ENCODE measurements at regions not wholly inside any gene's neighbourhood (a gene's known extent, or its start where the extent isn't known, plus 50 kb on each side); places are given as distances from the start of the nearest gene placed in this dataset.

DNA sequence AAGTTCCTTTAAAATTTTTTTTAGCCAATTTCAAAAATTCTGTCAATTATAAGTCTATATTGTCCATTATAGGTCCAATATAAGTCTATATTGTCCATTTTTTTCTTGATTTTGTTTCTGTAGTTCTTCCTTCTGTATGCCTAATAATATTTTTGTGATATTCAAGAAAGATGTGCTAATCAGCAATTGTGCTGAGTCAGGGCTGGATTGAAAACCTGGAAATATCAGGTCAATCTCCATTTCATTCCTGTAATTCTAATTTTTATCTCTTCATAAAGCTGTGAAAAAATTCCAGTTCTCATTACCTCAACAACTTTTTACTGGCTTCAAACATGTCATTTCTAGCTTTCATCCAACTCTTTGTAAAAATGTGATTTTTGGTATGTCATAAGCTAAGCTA lies 353.7 kb downstream of the SLITRK6 start:
- Mint-ChIP-seq H3K27ac (no peak overlapping the region), H3K4me1 (ENCODE audit: low read depth) (no peaks in the 10 kb centered on the region)
- ATAC-seq (replicated peaks in 1 of 2) = no peak

DNA sequence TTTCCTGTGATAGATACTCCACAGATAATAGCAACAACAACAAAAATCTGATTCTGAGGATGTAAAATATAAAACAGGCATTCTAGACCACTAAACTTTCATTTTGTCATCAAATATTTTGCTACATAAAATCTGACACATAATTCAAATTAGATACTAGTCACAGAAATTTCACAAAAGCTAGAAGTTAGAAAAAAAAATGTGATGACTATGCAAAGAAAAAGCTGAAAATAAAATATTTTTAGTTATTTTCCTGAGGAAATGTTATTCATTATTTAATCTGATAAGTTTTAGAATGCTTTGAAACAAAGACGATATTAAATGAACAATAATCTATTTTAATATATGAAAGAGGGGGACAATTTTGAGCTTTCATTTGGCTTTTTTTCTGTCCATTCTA lies 357.2 kb downstream of the SLITRK6 start:
- H3K4me3 Mint-ChIP-seq = no peak overlapping the region
- H3K4me1 Mint-ChIP-seq (ENCODE audit: low read depth) = no peaks in the 10 kb centered on the region
- no peaks in the 10 kb centered on the region for H3K9me3 Mint-ChIP-seq
- H3K27ac Mint-ChIP-seq = no peak overlapping the region
- no peak for ATAC-seq (replicated peaks in 1 of 2)
- H3K36me3 Mint-ChIP-seq (ENCODE audit: insufficient read depth in 2 of 2) = no peaks in the 10 kb centered on the region
- H3K27me3 Mint-ChIP-seq (ENCODE audit: low read depth) = no peaks in the 10 kb centered on the region
- no peak for DNase-seq

More for the DNA sequence above, 353.7 kb downstream of the SLITRK6 start:
- Mint-ChIP-seq H3K9me3 (peaks cover 0 to 1% of the 10 kb centered on the region in 2 donors), H3K36me3 (ENCODE audit: insufficient read depth in 2 of 2) (no peaks in the 10 kb centered on the region), H3K27me3 (ENCODE audit: low read depth) (no peaks in the 10 kb centered on the region), H3K4me3 (no peak overlapping the region)
- DNase-seq = no peak

DNA sequence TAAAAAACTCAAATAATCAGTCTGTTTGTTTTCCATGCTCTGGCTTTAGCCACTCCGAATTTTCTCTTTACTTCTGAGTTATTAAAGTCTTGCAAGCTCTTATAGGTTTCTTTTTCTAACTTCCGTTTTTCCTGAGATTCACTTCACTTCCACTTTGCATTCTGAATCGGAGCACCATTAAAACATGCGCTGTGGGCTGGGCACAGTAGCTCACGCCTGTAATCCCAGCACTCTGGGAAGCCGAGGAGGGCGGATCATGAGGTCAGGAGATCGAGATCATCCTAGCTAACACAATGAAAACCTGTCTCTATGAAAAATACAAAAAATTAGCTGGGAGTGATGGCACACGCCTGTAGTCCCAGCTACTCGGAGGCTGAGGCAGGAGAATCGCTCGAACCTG lies 357.9 kb downstream of the SLITRK6 start:
- Mint-ChIP-seq H3K27me3 (ENCODE audit: low read depth) (no peaks in the 10 kb centered on the region), H3K27ac (no peak overlapping the region)

DNA sequence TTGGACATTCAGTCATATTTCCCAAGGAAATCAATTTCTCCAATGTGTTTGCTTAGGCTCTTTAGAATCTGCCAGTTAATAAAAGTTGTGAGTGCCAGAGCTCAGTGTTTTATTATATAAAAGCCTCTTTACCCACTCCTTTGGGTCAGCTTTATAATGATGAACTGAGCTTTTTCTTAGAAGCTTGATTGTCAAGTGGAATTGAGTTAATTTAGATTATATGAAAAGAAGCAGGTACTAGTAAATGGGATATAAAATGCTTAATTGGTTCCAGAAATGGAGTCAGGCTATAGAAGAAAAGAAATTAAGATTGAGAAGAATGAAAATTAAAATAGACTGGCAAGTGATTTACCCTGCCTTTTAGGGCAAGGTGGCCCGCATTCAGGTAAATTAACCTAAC lies 363.2 kb downstream of the SLITRK6 start:
- Mint-ChIP-seq H3K27ac (no peak overlapping the region), H3K4me1 (ENCODE audit: low read depth) (no peaks in the 10 kb centered on the region), H3K4me3 (no peak overlapping the region), H3K27me3 (ENCODE audit: low read depth) (no peaks in the 10 kb centered on the region), H3K9me3 (no peaks in the 10 kb centered on the region), H3K36me3 (ENCODE audit: insufficient read depth in 2 of 2) (no peaks in the 10 kb centered on the region)
- no peak for DNase-seq
- ATAC-seq (replicated peaks in 1 of 2) = no peak

More for the DNA sequence above, 357.9 kb downstream of the SLITRK6 start:
- ATAC-seq (replicated peaks in 1 of 2) = no peak
- H3K4me3 Mint-ChIP-seq = no peak overlapping the region
- no peak for DNase-seq
- H3K4me1 Mint-ChIP-seq (ENCODE audit: low read depth) = no peaks in the 10 kb centered on the region
- no peaks in the 10 kb centered on the region for H3K9me3 Mint-ChIP-seq
- H3K36me3 Mint-ChIP-seq (ENCODE audit: insufficient read depth in 2 of 2) = no peaks in the 10 kb centered on the region

DNA sequence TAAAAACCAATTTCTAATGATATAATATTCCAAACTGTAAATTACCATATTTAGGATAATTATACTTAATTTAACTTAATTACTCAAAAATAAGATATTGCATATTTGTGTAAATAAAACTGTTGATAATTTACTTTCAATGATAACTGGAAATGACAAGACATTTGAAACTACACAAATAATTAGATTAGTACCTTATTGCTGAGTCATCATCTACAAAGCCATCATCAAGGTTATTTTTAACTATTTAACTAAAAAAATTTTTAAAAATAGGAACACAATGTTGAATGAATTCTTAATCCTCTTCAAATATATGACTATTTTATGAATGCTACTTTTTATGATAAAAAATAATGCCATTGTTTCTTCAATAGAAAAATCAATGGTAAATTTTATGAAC lies 364.3 kb downstream of the SLITRK6 start:
- H3K36me3 Mint-ChIP-seq (ENCODE audit: insufficient read depth in 2 of 2) = no peaks in the 10 kb centered on the region
- H3K27ac Mint-ChIP-seq = no peak overlapping the region
- no peaks in the 10 kb centered on the region for H3K4me1 Mint-ChIP-seq (ENCODE audit: low read depth)
- no peaks in the 10 kb centered on the region for H3K27me3 Mint-ChIP-seq (ENCODE audit: low read depth)
- no peaks in the 10 kb centered on the region for H3K9me3 Mint-ChIP-seq
- DNase-seq (no peak), ATAC-seq (replicated peaks in 1 of 2) (no peak)
- H3K4me3 Mint-ChIP-seq = no peak overlapping the region

DNA sequence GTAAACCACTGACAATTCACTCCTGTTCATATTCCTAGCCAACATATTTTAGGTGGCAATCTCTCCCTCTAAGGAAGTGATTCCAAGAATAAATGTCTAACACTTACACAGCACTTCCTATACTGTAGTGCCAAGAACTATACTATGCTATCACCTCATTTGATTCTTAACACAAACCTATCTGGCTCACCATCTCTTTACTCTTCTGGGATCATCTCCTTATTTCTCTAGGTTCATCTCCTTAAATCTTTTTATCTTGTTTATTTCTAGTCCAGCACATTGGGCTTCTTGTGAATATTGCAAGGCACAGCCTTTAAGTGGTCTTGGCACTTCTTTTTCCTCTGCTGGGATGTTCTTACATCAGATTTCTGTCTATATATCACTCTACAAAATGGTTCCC lies 366.3 kb downstream of the SLITRK6 start:
- no peaks in the 10 kb centered on the region for H3K36me3 Mint-ChIP-seq (ENCODE audit: insufficient read depth in 2 of 2)
- no peak overlapping the region for H3K27ac Mint-ChIP-seq
- no peaks in the 10 kb centered on the region for H3K27me3 Mint-ChIP-seq (ENCODE audit: low read depth)
- H3K9me3 Mint-ChIP-seq = no peaks in the 10 kb centered on the region
- ATAC-seq (replicated peaks in 1 of 2) (no peak), DNase-seq (no peak)
- no peaks in the 10 kb centered on the region for H3K4me1 Mint-ChIP-seq (ENCODE audit: low read depth)
- no peak overlapping the region for H3K4me3 Mint-ChIP-seq

DNA sequence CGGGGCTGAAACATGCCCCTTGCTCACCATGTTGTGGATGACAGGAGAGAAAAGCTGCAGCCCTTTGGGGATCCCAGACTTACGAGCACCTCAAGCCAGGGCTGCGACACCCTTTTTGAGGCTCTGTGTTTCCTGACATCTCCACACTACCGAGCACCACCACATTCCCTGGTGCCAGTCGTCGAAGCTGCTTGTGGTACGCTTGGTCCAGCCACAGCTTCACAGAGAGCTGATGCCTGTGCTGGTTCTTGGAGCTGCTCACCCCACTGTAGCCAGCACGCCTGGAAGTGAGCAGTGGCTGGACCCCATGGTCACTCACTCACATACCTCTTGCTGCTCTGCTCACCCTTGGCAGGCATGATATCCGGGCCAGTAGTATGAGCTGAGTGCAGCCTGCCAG lies 367.5 kb downstream of the SLITRK6 start:
- no peaks in the 10 kb centered on the region for H3K9me3 Mint-ChIP-seq
- H3K27ac Mint-ChIP-seq = no peak overlapping the region
- ATAC-seq (replicated peaks in 1 of 2) (no peak), DNase-seq (no peak)
- H3K4me1 Mint-ChIP-seq (ENCODE audit: low read depth) = no peaks in the 10 kb centered on the region
- no peaks in the 10 kb centered on the region for H3K27me3 Mint-ChIP-seq (ENCODE audit: low read depth)
- no peaks in the 10 kb centered on the region for H3K36me3 Mint-ChIP-seq (ENCODE audit: insufficient read depth in 2 of 2)
- no peak overlapping the region for H3K4me3 Mint-ChIP-seq

DNA sequence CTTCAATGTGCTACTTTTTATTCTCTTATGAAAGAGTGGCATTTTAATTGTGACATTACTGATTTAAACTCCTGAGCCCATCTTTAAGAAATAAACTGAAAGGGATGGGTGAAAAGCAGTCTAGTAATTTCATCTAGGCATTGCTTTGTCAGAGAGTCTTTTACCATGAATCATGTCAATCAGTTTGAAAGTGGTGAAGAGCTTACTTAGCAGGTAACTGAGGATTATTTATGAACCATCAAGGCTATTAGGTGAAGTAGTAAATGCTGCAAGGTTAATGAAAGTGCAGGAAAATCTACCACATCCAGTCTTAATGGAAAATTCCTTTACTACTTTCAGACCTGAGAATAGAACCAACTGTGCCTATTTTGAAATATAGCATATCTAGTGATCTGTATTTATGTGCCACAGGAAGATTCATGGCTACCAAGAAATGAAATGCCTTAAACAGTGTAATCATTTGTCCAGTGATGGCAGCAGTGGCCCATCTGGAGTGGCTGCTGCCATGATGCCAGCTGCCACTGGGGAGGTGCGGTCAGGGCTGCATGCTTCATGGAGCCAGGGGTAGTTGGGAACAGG lies 368.9 kb downstream of the SLITRK6 start:
- no peaks in the 10 kb centered on the region for H3K27me3 Mint-ChIP-seq (ENCODE audit: low read depth)
- ATAC-seq (replicated peaks in 1 of 2) (no peak), DNase-seq (no peak)
- no peak overlapping the region for H3K4me3 Mint-ChIP-seq
- no peaks in the 10 kb centered on the region for H3K9me3 Mint-ChIP-seq
- H3K36me3 Mint-ChIP-seq (ENCODE audit: insufficient read depth in 2 of 2) = no peaks in the 10 kb centered on the region
- H3K4me1 Mint-ChIP-seq (ENCODE audit: low read depth) = no peaks in the 10 kb centered on the region
- no peak overlapping the region for H3K27ac Mint-ChIP-seq

DNA sequence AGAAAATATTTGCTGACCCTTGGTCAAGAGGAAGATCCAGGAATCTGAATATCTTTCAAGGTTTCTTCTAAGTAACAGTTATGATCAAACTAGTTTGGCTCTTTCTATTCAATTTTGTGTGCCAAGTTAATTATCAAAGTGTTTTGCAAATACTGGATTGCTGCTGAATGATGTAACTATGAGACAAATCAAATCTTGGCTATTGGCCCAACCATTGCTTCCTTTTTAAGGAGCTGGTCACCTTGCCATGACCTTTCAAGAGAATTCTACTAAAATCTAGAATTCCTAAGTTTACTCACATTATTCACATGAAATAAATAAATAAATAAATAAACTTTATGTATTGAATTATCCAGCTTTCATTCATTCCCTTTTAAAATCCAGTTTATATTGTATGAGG lies 371.8 kb downstream of the SLITRK6 start:
- Mint-ChIP-seq H3K27me3 (ENCODE audit: low read depth) (no peaks in the 10 kb centered on the region), H3K27ac (no peak overlapping the region), H3K4me3 (no peak overlapping the region), H3K36me3 (ENCODE audit: insufficient read depth in 2 of 2) (no peaks in the 10 kb centered on the region), H3K9me3 (peaks cover 0 to 3% of the 10 kb centered on the region in 2 donors), H3K4me1 (ENCODE audit: low read depth) (no peaks in the 10 kb centered on the region)
- ATAC-seq (replicated peaks in 1 of 2) (no peak), DNase-seq (no peak)

DNA sequence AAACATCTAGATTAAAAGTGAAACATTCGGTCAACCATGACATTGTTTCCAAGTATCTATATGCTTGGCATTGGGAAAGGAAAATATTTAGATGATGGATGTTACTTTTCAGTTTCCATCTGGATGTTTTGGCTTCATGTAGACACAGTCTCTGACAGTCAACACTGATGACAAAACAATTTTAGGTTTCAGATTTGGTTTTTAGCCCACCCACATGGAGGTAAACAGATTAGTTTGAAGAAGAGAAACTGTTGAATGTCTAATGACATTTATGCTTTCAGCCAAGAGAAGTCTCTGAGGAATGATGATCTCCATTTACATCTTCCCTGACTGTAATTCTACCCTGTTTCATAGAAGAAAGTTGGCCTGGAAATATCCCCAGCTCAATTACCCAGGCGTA lies 379.1 kb downstream of the SLITRK6 start:
- no peak for DNase-seq
- no peak for ATAC-seq (replicated peaks in 1 of 2)
- H3K27me3 Mint-ChIP-seq (ENCODE audit: low read depth) = no peaks in the 10 kb centered on the region
- no peaks in the 10 kb centered on the region for H3K4me1 Mint-ChIP-seq (ENCODE audit: low read depth)
- H3K36me3 Mint-ChIP-seq (ENCODE audit: insufficient read depth in 2 of 2) = no peaks in the 10 kb centered on the region
- no peak overlapping the region for H3K27ac Mint-ChIP-seq
- no peak overlapping the region for H3K4me3 Mint-ChIP-seq
- peaks cover 0 to 3% of the 10 kb centered on the region in 2 donors for H3K9me3 Mint-ChIP-seq

DNA sequence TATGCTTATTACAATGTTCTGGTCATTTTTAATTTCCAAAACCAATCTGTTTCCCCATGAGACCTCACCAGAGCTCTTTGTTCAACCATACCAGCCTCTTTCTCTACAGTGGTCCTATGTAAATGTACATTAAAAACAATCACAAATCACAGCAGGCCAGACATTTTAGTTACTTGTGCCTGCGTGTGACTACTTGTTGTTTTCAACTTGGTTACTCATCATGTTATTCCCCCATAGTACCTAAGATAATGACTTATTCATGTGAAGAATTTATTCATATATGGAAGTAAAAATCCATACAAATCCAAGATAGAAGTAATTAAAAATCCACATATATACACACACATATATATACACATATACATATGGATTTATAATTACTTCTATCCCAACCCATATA lies 379.6 kb downstream of the SLITRK6 start:
- no peaks in the 10 kb centered on the region for H3K27me3 Mint-ChIP-seq (ENCODE audit: low read depth)
- H3K4me1 Mint-ChIP-seq (ENCODE audit: low read depth) = no peaks in the 10 kb centered on the region
- H3K36me3 Mint-ChIP-seq (ENCODE audit: insufficient read depth in 2 of 2) = no peaks in the 10 kb centered on the region
- ATAC-seq (replicated peaks in 1 of 2) (no peak), DNase-seq (no peak)
- H3K4me3 Mint-ChIP-seq = no peak overlapping the region
- H3K27ac Mint-ChIP-seq = no peak overlapping the region
- peaks cover 0 to 3% of the 10 kb centered on the region in 2 donors for H3K9me3 Mint-ChIP-seq

DNA sequence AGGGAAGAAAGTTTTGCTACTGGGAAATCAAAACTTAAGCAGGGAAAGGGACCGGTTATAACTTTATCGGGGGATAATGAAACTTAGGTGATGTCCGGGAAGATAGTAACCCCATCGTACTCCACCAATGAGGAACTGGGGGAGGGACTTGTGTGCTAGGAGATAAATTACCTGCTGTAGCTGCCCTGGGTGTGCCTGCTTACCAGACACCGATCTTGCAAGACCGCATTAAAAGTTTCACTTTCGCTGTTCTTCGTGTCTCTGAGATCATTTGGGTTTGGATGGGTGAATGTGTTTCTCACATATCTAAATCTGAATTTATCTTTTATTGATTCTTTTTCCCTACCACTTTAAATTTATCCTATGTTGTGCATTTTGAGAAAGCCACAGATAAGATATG lies 381.4 kb downstream of the SLITRK6 start:
- ATAC-seq (replicated peaks in 1 of 2) = no peak
- no peaks in the 10 kb centered on the region for H3K9me3 Mint-ChIP-seq
- DNase-seq = no peak
- no peaks in the 10 kb centered on the region for H3K4me1 Mint-ChIP-seq (ENCODE audit: low read depth)
- H3K27ac Mint-ChIP-seq = no peak overlapping the region
- H3K27me3 Mint-ChIP-seq (ENCODE audit: low read depth) = no peaks in the 10 kb centered on the region
- no peak overlapping the region for H3K4me3 Mint-ChIP-seq
- no peaks in the 10 kb centered on the region for H3K36me3 Mint-ChIP-seq (ENCODE audit: insufficient read depth in 2 of 2)

DNA sequence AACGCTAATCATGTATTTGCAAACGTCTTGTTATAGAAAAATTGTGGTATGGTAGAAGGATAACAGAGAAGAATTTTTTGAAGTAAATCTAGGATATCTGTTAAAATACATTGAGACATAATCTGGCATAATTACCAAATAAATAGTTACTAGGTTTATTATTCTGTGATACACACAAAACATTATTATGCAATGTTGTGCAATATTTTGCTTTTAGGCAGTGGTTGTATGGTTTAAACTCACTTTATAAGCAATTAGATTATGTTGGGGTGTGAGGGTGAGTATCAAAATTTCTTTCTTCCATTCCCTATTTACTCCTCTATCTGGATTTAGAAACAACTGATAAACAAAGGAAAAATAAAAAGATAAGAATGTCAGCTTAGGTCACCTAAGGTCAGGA lies 385.6 kb downstream of the SLITRK6 start:
- ATAC-seq (replicated peaks in 1 of 2) (no peak), DNase-seq (no peak)
- H3K36me3 Mint-ChIP-seq (ENCODE audit: insufficient read depth in 2 of 2) = no peaks in the 10 kb centered on the region
- no peaks in the 10 kb centered on the region for H3K4me1 Mint-ChIP-seq (ENCODE audit: low read depth)
- H3K4me3 Mint-ChIP-seq = no peak overlapping the region
- H3K27me3 Mint-ChIP-seq (ENCODE audit: low read depth) = no peaks in the 10 kb centered on the region
- no peak overlapping the region for H3K27ac Mint-ChIP-seq
- peaks cover 2% of the 10 kb centered on the region in 2 donors for H3K9me3 Mint-ChIP-seq

DNA sequence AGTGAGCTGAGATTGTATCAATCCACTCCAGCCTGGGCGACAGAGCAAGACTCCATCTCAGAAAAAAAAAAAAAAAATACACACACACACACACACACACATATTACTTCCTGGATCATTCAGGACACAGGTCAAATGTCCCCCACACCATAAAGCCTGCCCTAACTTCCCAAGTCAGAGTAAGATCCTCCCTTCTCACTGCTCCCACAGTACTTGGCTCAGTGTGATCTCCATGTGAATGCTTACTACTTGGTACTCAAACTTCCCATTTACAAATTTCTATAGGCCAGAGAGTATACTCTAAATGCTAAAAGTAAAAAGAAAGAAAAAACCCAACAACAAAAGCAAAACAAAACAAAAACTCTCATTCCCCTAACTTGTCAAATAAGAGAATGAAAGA lies 386.8 kb downstream of the SLITRK6 start:
- Mint-ChIP-seq H3K36me3 (ENCODE audit: insufficient read depth in 2 of 2) (no peaks in the 10 kb centered on the region), H3K4me3 (no peak overlapping the region), H3K9me3 (peaks cover 2% of the 10 kb centered on the region in 2 donors), H3K27ac (no peak overlapping the region), H3K4me1 (ENCODE audit: low read depth) (no peaks in the 10 kb centered on the region), H3K27me3 (ENCODE audit: low read depth) (no peaks in the 10 kb centered on the region)
- ATAC-seq (replicated peaks in 1 of 2) (no peak), DNase-seq (no peak)
